GM18868 (cell line): ENCODE measurements at regions not wholly inside any gene's neighbourhood (a gene's known extent, or its start where the extent isn't known, plus 50 kb on each side); places are given as distances from the start of the nearest gene placed in this dataset.
"Not testable (repeated sequence)": the region's sequence is repeated elsewhere in the genome, so short reads cannot be mapped to it uniquely, and the experiment has no call there.

Experiments
- ATAC-seq: cut with Tn5 transposase; IDR thresholded peaks from one replicate; pipeline ENCODE4 v1.9.1; 2021; ENCODE audit warnings: mild to moderate bottlenecking, moderate library complexity; ENCODE audit not compliant: unreplicated experiment

- no peak for ATAC-seq
These were observed 97.9 kb downstream of the DLEU7 start for GRCh38 chr13:50745542-50746115.

GRCh38 chr13:50747737-50748350, 95.6 kb downstream of the DLEU7 start:
- no peak for ATAC-seq

GRCh38 chr13:50753221-50753620, 90.3 kb downstream of the DLEU7 start:
- ATAC-seq = not testable (repeated sequence)

GRCh38 chr13:50755862-50756685, 87.4 kb downstream of the DLEU7 start:
- not testable (repeated sequence) for ATAC-seq

GRCh38 chr13:50757008-50757407, 86.5 kb downstream of the DLEU7 start:
- ATAC-seq = no peak

GRCh38 chr13:50758796-50759195, 84.7 kb downstream of the DLEU7 start:
- no peak for ATAC-seq

- no peak for ATAC-seq
These were observed 82.7 kb downstream of the DLEU7 start for GRCh38 chr13:50760751-50761150.

GRCh38 chr13:50761406-50761805, 82.1 kb downstream of the DLEU7 start:
- ATAC-seq = no peak

- ATAC-seq = no peak
These were observed 80.4 kb downstream of the DLEU7 start for GRCh38 chr13:50762969-50763567.

- ATAC-seq = no peak
These were observed 77.5 kb downstream of the DLEU7 start for GRCh38 chr13:50766013-50766412.

- no peak for ATAC-seq
These were observed 76.8 kb downstream of the DLEU7 start for GRCh38 chr13:50766695-50767094.

GRCh38 chr13:50772881-50773280, 70.6 kb downstream of the DLEU7 start:
- ATAC-seq = not testable (repeated sequence)
